HG03135 (cell line): ENCODE measurements at regions not wholly inside any gene's neighbourhood (a gene's known extent, or its start where the extent isn't known, plus 50 kb on each side); places are given as distances from the start of the nearest gene placed in this dataset.
A peak's percentile ranks its signal among the peaks of the same experiment; 100 is the strongest.

Experiments
- ATAC-seq: cut with Tn5 transposase; IDR thresholded peaks from one replicate; pipeline ENCODE4 v1.9.1; 2021; ENCODE audit warnings: mild to moderate bottlenecking, moderate library complexity; ENCODE audit not compliant: unreplicated experiment

DNA sequence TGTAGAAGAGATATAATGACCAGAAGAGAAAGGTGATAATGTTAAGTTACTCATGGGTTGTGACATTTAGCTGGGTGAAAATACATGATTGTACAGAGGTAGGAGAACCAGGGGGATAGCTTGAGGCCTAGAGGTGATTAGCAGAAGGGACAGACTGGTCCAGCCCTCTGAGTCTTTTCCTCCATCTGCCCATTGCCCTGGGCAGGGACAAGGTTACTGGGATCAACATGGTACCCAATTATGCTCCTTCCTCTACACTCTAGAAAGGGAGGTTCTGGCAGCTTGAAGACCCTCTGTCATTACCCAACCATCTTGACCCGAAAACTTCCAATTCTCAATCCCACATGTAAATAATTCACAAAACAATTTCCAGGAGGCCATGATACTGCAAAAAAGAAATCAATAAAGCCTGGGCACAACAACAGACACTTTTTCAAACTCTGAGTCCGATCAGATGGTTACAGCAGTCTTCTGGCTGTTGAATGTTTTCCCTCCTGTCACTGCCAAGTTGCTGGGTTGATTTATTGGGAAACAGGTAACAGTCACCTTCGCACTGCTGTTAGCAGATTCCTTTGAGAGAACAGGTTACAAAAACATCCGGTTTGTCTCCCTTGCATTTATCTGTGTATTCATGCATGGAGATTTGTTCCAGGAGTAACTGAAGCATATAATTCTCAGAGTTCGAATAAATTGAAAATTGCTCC is 239.1 kb upstream of the HTR2A start:
- ATAC-seq = no peak

DNA sequence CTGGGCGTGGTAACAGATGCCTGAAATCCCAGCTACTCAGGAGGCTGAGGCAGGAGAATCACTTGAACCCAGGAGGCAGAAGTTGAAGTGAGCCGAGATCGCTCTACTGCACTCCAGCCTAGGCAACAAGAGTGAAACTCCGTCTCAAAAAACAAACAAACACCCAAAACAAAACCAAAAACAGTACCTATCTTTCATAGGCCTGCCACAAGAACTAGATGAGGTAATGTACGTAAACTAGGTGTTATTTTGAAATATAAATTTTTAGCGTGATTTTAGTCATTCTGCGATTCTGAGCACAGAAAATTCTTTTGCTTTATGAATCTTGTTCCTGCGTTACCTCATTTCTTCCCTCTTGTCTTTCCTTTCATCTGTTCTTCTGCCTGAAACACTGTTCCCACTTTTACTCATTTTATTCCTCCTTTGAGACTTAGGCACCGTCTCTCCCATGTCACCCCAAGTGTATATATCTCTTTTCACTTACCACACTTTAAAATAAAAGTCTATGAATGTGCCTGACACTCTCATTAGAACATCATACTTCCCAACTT is 238.2 kb upstream of the HTR2A start:
- ATAC-seq = no peak

DNA sequence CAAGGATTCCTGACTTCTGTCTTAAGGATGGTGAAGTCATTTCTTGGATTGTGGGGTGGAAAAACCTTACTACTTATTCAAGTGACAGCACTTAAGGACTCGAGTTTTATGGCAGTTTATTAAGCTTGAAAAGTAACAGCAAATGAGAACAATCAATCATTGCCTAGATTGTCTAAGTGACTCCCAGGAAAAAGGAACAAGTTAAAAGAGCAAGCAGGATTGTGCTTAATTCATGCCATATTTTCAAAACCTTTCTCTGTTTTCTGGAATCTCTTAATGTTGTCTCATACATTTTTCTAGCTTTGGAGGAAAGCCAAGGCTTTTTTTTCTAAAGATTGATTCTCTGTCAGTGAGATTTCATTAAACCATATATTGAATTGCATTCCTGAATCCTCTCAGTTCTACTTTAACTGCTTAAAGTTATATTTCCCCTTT is 236.2 kb upstream of the HTR2A start:
- no peak for ATAC-seq

DNA sequence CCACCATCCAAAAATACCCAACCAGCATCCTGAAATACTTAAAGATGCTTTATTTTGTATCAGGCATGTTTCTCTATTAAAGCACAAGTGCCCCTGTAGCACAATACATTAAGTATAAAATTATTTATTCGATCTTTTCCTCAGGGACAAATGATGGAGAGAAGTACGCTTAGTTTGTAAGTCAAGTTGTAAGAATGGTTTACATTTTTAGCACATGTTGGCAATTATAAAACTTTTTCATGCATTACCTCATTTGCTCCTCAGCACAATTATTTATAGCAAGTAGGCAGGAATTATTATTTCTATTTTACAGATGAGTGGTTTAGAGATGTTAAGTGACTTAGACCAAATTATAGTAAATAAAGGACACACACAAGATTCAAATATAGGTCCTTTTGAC is 232.6 kb upstream of the HTR2A start:
- no peak for ATAC-seq

DNA sequence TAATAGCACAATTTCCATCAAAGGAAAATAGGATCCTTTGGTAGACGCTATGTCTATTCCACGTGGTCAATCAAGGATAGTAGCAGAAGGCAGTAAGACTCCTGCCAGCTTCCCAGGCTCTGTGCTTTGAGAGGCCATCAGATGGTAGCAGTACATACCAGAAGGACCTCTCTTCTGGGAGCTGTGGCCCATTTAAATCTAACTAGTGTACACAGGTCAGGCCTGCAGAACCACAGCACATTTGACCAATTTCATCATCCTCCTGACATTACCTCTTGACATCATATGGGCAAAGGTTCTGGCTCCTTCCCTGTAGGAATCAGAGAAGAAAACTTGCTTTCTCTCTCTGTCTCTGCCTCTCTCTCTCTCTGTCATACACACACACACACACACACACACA is 229.6 kb upstream of the HTR2A start:
- ATAC-seq = no peak

DNA sequence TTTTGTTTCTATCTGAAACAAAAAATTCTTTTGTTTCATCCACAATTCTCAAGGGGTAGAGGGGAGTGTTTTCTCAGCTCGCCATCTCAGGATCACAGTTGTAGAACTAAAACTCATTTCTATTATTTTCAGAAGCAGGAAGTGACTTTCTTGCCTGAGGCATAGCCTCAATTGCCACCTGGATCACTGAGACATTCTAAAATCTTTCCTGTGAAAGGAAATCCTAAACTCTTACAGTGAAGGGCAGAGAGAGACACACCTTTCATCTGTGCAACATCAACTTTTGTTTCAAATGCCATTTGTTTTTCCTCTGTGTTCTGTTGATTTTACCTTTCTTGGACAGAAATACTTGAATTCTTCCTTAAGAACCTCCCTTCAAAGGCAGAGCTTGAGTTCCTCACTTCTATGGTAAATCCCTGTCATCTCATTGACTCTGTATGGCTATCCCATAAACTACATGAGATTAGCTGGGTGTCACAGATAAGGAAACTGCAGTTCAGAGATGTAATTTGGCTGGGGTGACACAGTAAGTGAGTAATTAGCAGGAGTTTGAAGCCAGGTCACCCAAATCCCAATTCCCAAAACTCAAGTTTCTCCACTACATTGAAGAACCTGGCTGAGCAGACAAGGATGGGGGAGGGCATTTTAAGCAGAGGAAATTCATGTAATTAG is 224.4 kb upstream of the HTR2A start:
- ATAC-seq = no peak

DNA sequence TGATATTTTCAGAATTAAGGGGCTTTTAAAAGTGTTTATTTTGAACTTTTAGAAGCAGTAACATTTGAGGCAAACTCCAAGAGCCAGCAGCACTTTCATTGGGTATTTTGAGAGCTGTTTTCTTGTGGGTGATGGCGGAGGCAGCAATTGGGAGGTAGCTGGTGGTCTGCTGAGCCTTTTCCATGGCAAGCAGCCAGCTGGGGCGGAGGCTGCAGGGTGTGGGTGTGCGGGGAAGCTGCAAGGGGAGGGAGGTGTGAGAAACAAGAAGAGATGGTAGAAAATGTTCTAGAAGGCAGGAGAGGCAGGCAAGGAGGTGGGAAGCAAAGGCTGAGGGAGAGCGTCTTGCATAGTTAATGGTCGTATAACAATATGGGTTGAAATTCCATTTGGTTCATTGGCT is 223.4 kb upstream of the HTR2A start:
- no peak for ATAC-seq

DNA sequence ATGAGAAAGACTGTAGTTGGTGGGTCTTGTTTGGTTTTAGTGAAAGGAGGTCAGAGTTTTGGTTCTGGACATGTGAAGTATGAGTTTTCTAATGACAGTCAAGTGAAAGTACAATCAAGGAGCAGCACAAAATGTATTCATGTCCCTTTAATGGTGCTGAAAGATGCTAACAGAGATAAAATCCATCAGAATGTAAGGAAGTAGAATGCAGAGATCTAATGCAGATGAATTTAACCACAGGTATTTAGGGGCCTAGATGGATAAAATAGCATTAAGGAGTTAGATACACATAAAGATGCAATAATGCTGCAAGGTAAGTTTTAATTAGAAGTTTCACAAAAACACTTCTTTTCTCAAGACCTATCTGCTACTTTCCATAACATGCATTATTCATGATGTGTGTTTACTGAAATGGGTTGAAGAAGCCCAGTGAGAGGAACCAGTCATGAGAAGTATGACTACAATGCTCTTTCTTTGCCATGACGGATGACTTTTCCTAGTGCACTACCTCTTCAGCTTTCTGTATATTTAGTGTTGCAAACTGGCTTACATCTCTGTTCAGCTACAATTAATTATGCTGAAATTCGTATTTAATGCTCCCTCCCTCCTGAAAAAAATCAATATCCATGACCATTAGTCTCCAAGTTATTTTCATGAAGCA is 222.9 kb upstream of the HTR2A start:
- ATAC-seq = no peak

DNA sequence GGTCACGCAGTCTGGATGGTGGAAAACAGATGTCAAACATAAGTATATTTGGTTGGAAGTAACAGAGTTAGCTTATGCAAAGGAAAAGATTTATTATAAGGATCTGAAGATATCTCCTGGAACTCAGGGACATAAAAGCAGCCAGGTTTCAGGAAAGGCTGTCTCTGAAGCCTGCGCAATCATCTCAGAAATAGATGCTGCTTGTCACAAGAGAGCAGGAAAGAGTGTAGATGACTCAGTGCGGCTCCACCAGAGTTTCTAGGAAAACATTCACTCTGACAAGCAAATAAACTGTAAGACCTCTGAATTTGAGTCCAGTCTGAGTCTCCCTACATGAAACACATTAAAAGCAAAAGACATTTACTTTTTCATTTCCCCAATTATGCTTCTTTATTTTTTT is 220.4 kb upstream of the HTR2A start:
- no peak for ATAC-seq

DNA sequence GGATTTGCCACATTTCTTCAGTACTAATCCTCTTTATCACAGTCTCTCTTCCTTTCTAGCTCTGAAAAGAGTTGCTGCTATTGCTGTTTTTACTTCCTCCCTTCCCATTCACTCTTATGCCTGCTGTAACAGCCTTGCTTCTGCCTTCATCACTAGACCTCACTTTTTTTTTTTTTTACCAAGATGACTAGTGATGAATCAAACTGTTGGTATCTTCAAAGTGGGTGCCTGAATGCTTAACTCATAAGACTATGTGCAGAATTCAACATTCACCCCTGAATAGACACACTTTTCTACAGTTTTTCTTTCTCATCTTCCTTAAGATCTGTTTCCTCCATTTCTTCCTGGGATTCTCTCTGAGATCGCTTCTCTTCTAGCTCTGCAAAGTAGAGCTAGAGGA is 217.2 kb upstream of the HTR2A start:
- no peak for ATAC-seq

DNA sequence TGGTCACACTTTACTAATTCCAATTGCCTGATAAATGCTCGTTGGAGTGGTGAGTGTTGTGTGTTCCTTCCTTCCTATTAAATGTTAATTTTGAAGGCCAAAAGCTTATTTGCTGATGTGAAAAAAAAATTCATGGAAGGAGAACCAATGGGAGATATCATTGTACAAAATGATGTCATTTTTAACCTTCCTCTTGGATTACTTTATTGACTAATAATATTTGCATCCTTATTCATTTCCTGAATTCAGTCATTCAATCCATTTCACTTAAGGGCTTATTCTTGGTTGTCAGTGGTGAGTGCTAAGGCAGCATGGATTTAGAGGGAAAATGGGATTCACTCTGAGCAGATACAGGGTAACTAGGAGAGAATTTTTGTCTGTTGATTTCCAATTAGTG is 216.0 kb upstream of the HTR2A start:
- no peak for ATAC-seq

DNA sequence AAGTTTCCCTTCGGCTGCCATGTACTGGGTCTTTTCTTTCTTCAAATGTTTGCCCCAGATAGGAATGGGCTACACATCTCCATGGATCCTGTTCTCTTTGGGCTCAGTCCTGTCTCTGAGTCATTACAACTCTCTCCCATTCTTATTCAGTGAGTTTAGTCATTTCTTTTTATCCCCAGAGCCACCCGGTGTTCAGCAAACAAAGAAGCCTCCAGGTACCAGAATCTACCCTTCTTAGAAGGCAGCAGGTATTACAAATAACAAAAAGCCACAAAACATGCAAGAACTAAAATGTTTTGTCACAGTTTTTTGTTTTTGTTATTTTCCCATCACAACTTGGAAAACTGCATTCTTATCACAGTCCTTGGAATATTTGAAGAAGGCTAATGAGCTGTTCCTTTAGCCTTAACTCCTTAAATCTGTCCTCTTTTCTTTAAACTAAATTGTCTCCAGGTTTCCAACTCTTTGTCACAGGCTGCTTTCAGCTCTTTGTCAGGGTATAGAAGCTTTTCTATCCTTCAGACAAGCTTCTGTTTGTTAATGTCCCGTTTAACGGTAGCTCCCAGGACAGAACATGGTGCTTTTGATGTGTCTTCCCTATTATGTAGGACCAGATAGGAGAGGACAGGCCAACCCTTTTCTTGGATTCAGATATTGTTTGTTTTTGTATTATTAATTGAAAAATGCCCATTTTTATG is 215.5 kb upstream of the HTR2A start:
- no peak for ATAC-seq

DNA sequence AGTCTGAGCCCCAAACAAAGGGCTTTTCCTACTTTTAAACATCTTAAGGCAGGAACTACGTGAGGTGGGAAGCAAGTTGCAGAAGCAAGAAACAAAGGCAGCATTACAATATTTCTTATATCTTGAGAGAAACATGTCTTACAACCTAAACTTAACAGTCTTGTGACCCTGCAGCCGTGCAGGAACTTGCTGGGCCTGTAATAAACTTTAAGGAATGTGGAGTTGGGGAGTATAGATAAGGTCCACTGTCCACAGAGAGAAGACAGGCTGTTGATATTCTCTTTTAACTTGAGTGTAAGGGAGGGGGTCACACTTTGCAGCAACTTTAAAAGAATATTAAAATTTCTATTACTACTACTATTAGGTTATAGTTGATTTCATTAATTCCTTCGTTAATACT is 214.6 kb upstream of the HTR2A start:
- ATAC-seq = no peak

DNA sequence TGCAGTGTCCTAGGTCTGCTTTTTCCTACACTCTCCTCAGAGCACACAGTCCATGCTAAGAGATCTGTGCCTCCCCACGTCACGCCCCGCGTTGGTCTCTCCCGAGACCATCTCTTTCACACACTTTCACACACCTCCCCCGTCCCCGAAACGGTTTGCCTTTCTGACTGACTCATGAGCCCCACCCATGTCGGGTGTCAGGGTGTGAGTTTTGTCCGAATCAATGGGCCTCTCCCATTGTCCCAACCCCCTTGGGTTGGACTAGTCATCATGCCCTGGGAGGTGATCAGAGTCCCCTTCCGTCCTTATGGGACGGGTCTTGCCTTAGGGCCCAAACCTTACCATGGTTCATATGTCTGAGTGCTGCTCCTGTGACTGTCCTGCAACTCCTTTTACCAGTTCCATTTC is 214.0 kb upstream of the HTR2A start:
- ATAC-seq = no peak

DNA sequence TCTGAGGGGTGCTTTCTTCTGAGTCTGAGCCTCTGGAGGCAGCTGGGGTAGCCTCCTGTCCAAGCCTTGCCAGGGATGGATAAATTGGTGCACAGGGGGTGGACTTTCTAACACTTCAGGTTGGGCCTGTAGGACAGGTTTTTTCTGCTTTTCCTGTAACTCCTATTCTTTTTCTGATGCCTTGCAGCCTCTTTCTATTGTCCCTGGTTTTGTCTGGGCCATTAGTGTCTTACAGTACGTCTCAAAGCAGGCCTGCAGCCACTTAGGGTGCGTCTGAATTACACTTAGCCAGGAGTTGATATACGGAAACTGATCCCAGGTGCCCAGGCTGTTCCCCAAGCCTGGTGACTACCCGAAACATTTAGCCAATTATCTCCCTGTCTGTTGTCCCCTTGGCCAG is 213.3 kb upstream of the HTR2A start:
- no peak for ATAC-seq

DNA sequence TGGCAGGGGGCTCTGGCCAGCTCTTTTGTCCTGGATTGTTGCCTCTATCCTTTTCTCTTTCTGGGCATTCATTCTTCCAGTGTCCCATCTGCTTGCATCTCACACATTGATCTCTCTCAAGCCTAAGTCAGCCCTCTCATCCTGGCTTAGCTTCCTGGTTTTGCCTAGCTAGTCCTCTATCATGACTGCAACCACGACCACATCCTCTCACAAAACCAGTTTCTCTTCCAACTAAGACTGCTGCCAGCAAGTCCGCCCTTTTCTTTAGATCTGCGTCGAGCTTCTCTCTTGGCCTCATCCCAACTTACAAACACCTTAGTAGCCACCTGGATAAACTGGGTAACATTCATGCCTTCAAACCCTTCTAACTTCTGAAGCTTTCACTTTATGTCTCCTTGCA is 212.2 kb upstream of the HTR2A start:
- no peak for ATAC-seq

DNA sequence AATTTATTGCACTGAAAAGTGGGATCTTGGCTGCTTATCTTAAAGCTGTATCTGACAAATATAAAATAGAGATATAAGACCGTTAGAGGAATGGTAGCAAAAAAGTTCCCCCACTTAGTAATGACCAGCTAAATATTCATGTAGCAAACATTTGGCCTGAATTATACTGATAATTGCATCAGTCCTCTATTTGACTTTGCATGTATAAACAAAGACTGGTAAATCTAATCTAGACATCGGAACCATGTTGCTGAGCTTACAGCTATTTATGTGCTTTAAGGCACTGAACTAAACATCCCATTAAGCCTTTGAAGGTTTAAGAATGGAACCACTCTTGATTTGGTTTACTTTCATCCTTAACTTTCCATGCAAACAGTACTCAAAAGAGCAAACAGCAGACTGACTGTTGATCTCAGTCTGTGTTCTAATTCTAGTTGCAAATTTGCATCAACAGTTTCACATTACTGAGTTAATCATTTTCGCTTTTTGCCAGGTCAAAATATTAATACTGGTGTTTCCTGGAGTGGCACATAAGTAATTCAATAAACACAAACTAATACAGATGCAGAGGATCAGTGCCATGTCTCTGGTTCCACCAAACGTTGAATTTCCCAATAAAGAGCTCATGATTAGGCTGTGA is 203.5 kb upstream of the HTR2A start:
- peak; percentile 90 for ATAC-seq

DNA sequence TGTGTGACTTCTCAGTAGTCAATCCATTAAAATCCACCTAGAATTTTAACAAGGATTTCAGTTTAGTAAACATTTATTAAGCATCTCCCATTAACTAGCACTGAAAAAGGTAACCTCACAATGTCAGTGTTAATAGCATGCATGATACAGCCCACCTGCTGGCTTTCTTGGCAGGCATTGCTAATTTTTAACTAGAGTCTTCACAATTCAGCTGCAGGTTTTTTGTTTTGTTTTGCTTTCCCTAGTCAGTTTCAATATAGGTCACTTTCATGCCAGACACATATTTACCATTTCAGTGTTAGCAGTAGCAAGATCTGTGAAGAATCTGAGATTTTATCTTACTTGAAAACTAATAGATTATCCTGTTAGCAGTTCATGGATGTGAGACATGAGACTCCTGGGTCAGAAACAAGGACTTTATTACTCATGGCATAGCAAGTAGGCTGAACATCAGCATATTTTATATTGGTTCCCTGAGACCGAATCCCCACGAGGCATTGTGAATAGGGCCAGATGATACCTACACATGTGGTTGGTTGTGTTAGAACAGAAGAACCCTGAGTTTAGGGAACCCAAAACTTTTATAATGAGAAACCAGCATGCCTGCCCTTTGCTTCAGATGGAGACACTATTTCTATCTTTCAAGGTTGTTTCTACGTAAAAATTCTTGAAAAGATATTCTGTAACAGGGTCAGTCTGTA is 198.0 kb upstream of the HTR2A start:
- peak; percentile 97 for ATAC-seq

DNA sequence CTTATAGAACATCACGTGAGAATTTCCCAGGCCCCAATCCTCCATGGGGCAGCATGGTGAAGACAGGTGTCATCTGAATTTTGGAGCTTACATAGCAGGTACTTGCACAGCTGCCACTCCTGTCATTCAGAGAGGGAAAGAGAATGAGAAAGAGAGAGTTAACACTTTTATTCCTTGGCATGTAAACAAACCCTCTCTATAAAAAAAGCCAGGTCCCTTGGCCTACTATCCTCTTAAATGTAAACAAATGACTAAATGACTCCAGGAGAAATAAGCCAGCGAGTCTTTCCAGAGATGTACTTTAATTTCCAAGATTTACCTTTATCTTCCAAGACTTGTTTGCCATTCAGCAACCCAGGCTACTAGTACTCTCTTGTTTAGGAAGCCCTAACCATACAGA is 195.3 kb upstream of the HTR2A start:
- no peak for ATAC-seq

DNA sequence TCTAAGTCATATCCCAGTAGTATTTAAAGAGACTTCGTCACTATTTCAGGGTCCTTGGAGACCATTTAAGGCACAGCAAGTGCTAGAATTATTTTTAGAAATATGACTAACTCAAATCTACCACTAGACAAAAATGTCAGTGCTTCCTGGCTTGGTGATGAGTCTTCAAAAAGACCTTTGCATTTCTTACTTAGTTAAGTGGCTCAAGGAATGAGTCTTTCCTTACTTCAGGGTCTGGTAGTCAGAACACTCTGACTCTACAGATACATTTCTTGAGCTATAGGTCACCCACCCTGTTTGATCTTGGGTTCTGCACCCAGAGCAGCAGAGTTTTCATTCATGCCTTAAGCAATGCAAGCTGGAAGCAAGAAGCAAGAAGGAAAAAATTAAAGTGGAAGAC is 191.0 kb upstream of the HTR2A start:
- no peak for ATAC-seq
